EL (cell line): ENCODE measurements at regions not wholly inside any gene's neighbourhood (a gene's known extent, or its start where the extent isn't known, plus 50 kb on each side); places are given as distances from the start of the nearest gene placed in this dataset.
"Not testable (repeated sequence)": the region's sequence is repeated elsewhere in the genome, so short reads cannot be mapped to it uniquely, and the experiment has no call there.

ENCODE experiments used
- DNase-seq: peaks from one replicate; pipeline ENCODE4 v3.0.0-alpha.2; 2016

DNA sequence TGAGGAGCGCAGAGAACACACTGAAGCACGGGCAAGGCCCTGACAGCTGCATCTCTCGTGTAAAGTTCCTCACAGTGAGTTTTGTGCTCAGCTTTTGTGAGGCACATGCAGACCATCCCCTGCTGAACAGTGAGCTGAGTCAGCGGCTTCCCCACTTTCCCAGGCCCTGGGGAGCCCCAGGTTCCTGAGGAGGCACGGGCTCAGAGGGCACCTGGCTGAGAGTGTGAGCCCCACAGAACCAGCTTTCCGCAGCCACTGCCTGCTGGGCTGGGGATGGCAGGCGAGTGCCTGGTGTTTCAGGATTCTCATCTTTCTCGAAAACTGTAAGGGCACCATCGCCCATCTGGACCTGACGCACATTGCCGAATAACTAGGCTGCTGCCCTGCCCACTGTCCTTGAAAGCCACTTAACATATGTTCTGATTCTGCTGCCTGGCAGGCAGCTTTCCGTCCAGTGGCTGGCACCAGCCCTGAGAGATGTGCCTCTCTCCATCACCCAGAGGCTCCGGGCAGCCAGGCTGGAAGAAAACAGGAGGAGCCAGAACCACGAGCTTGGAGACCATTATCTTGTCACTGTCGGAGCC is 266.7 kb upstream of the FOXF1 start:
- no peak for DNase-seq

DNA sequence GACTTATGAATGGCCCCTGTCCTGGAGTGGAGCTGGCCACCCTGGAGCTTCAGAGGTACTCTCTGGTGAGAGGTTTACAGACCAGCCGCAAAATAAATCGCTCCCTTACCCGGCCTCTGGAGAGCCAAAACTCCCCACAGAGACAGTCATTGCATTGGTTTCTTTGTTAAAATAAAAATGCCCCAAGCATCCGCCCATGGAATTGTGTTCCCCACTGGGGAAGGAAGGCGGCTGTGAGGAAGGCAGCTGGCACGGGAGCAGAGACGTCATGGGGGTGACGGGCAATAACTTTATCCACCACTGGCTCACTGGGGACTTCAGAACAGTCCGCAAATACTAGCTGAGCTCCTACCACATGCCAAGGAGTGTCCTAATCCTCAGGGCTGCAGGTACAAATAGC is 266.2 kb upstream of the FOXF1 start:
- no peak for DNase-seq

DNA sequence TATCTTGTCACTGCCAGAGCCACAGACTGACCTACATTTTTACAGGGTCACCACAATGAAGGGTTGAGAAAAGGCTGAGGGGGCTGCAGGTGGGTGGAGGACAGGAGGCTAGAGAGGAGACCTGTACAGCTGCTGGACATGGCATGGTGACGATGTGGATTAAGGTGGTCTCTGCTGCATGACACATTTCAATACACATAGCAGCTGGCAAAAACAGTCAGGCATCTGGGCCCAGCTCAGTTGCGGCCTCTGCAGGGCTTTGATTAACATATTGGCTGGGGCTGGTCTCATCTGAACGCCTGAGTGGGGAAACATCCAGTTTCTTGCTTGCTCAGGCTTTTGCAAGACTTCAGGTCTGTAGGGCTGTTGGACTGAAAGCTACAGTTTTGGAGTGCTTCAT is 265.4 kb upstream of the FOXF1 start:
- DNase-seq, result no peak

DNA sequence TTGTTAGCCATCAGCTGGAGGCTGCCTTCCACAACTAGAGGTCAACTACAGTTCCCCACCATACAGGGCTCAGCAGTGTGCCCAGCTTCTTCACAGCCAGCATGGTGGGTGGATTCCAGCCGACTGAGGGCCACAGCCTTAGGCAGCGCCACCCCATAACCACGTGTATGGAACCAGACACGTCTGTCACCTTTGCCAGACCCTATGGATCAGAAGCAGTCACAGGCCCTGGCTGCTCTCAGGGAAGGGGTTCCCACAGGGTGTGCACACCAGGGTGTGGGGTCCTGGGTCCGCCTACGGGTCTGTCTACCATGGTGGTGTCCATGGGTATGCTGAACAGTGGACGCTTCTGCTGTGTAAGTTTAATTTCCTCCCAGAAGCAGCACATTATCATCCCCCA is 265.0 kb upstream of the FOXF1 start:
- DNase-seq, result no peak

DNA sequence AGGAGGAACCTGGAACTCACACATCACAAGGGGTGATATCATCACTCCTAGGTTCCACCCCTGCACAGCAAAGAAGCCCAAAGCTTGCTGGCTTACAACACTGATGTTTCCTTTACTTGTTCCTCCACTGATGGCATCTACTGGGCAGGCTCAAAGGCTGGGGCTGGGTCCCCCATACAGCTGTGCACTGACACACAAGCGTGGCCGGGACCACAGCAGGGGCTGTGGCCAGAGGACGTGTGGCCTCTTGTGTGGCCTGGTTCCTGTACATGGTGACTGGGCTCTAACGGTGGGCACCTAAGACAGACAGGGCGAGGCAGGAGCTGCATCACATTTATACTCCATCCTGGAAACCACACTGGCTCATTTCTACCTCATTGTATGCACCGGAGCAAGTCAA is 264.4 kb upstream of the FOXF1 start:
- DNase-seq, result no peak

DNA sequence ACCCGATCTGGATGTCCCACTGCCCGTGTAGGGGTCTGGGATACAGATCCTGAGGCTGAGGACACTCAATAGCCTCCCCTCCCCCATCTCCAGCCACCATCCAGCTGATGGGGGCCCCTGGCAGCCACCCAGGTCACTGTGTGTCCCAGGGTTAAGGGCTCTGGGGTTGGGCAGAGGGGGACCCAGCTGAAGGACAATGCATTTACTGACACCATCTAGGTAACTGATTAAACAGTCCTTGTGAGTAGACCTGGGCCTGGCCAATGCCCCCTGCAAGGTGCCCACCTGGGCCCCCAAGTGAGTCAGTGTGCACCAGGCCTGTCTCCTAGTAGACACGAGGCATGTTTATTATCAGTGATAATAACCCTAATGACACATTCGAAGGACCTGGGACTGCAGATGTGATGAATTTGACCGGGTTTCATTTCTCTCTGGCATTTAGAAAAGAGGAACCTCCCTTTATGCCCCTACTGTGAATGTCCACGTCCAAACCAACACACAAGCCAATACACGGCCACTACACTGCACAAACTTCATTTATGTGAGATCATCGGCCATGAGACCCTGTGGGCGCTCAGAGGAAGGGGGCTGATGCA is 261.9 kb upstream of the FOXF1 start:
- no peak for DNase-seq

DNA sequence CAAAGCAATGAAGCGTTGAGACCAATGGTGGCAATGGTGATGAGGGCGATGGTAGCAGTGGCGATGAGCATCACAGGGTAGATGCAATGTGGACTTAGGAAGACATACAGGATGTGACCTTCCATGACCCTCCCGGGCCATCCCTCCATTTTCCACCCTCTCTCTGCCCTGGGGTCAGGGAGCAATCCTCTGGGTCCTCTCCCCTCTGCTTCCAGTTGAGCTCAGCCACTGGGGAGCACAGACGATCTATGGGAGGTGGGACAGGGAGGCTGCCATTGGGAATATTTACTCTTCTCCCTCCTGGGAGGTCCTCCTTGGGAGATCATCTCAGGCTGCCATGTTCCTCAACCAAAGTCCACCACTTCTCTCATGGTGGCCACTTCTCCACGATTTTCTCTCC is 260.7 kb upstream of the FOXF1 start:
- no peak for DNase-seq

DNA sequence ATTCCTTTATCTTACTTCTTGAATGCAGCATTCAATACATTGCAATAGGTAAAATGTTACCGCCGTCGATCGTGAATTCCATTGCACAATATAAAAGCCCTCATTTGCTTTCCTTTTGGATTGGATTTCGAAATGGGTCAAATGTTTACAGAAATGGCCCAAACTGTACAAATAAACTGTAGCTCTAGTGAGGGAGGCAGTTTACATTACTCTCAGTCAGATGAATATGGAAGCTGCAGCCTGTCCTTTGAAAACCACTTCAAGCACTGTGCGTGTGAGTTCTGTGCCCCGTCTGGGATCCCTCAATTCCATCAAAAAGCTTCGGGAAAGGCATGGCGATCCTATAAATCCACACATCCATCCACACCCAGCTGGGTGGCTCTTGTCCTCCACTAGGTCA is 258.6 kb upstream of the FOXF1 start:
- DNase-seq, result no peak

DNA sequence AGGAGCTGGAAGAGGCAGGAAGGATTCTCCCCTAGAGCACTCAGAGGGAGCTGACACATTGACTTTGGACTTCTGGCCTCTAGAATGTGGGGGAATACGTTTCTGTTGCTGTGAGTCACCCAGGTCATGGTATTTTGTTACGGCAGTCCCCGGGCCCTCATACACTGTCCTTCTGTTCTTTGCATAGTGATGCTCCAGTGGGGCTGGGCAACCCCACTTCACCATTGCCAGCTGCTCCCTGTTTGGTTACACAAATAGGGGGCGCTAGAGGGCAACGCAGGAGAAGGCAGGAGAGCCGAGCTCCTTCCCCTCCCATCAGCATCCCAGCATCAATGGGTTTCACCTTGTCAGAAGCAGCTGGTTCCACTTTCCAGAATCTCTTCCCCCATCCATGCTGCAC is 257.7 kb upstream of the FOXF1 start:
- DNase-seq, result peak; percentile 49

DNA sequence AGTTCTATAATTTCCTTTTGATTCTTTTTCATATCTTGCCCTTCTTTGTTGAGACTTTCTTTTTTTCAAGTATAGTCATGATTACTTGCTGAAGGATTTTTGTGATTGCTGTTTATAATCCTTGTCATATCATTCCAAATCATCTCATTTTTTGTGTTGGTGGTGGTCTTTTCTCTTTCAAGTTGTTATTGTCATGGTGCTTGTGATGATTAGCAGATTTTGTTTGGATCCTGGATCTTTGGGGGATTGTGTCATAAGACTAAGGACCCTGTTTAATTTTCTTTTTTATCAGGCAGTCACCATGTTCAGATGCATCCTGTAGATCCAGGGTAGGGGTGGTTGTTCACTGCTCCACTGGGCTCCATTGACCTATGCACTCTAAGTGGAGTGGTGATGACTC is 254.4 kb upstream of the FOXF1 start:
- DNase-seq, result no peak

DNA sequence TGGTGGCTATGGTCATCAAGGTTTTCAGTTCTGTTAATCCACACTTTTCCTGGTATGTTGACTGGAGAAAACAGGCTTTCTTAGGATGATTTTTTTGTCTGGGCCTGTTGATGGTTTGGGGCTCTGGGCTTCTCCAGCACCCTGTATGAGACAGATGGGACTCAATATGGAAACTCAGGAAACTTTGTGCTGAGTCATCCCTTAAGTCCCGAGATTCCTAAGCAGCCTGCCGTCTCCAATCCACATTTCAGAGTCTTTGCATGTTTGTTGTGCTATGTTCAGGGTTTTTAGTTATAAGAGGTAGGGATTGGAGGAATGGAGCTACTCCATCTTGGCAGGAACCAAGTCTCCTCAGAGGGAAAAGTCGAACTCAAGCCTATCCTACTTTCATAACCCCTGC is 253.3 kb upstream of the FOXF1 start:
- no peak for DNase-seq

DNA sequence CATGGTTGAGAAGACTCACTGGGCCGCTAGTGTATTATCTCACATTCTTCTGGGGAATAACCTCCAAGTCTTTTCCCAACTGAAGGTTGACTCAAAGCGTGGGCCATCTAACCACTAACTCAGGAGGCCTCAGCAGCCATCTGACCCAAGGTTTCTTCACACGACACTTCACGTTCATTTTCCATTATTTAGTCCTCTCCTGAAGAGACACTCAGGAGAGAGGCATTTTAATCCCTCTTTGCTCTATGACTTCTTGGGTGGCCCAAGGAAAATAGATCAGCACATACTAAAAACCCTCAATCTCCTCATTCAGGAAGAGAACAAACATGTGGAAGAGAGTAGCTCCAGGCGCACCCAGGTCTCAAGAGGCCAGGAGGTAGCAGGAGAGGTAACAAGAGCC is 252.8 kb upstream of the FOXF1 start:
- DNase-seq, result no peak

DNA sequence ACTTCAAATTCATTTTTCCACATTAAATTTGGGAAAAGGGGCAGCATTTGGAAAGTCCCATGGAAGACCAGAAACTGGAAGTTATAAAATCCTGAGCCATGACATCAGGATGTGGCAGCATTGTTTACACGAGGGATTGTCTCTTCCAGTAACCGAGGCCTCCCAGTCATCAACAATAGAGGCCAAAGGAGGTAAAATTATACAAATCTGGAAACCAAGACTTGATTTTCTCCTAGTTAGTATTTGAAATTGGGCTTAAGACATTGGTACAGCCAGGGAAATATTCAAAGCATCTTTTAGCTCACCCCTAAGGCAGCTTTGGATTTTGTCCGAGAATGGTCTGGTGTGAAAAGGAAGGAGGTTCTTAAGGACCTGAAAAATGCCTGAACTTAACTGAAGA is 251.6 kb upstream of the FOXF1 start:
- no peak for DNase-seq

DNA sequence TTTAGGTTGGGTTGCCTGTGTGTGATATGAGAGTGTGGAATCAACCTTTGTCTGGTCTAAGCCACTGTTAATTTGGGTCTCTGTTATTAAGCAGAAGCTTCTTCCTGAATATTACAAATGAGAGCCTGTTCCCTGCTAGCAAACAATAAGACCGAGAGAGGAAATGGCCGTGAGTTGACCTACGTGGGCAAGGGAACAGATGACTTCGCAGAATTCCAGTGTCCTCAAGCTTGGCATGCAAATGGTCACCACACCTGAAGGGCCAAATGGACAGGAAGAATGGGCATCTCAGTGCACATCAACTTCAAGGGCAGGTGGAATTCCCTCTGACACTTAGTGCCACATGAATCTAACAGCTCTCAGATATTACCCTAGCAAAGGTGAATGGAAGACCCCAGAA is 250.8 kb upstream of the FOXF1 start:
- no peak for DNase-seq

DNA sequence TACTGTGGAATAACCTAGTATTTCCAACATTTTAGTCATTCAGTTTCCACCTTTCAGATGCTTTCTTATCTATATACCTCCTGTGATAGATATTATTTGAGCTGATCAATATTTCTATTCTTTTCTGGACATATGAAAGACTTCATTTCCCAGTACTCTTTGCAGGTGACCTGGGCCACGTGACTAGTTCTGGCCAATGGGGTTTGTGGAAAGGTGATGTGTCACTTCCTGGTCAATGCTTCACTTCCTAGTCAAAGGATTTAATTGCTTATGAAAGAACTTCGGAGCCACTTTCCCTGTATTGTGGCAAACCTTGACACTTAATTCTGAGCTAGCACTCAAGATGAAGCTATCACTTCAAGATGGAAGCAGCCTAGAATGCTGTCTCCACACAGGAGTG is 248.9 kb upstream of the FOXF1 start:
- DNase-seq, result peak; percentile 24

DNA sequence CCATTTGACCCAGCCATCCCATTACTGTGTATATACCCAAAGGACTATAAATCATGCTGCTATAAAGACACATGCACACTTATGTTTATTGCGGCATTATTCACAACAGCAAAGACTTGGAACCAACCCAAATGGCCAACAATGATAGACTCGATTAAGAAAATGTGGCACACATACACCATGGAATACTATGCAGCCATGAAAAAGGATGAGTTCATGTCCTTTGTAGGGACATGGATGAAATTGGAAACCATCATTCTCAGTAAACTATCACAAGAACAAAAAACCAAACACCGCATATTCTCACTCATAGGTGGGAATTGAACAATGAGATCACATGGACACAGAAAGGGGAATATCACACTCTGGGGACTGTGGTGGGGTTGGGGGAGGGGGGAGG is 242.7 kb upstream of the FOXF1 start:
- not testable (repeated sequence) for DNase-seq

DNA sequence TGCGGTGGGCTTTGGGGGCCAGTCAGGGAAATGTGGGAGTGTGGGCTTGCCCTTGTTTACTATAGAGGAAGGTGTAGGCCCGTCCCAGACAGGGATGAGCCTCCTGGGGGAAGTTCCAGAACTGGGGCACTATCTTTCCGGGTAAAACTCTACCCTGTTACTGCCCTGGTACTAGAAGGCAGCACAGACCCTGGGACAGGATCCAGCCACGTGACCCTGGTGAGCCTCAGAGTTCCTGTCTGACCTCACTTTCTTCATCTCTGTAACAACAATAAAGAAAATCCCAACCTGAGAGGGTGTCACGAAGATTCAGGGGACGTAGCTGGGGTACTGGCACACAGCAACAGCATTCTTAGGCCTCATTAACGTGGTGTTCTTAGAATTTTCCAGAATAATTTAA is 239.6 kb upstream of the FOXF1 start:
- no peak for DNase-seq

DNA sequence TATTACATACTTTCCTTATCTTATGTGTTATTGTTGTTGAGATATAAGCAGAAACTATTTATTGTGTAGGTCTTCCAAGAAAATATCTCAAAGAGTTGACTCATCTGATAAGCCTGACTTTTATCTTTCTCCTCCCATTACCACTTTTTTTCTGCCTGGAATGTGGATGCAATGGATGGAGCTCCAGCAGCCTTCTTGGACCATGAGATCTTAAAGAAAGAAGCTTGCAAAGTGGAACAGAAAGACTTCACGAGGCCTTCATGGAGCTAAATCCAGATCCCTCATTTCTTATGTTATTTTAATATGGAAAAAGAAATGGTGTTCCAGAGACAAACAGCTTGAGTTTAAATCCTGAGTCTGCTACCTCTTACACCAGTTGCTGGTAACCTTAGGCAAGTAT is 237.6 kb upstream of the FOXF1 start:
- no peak for DNase-seq

DNA sequence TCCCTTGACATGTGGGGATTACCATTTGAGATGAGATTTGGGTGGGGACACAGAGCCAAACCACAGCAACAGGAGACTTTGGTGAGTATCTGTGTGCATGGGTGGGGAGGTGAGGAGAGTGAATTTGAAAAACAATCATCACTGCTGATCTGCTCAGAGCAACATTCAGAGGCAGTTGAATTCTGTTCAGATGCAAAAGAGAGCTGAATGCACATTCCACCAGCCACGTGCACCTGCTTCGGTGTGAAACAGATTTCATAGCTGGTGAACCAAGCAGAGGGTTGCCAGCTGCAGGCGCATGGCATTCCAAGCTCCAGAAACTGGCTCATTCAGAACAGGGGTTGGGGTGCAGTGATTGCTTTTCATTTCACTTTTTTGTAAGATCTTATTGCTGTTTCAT is 233.1 kb upstream of the FOXF1 start:
- DNase-seq, result no peak

DNA sequence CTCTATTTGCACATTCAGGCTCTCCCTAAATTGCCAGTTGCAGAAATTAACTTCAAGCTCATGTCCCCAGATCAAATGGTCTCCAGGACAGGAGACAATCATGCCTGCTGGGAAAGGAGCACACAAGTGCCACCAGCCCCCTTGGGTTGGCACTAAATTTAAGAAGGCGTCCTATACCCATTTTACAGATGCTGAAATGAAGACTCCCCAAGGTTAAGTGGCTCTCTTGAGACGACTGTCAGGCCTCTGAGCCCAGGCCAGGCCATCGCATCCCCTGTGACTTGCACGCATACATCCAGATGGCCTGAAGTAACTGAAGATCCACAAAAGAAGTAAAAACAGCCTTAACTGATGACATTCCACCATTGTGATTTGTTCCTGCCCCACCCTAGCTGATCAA is 232.5 kb upstream of the FOXF1 start:
- DNase-seq, result not testable (repeated sequence)

DNA sequence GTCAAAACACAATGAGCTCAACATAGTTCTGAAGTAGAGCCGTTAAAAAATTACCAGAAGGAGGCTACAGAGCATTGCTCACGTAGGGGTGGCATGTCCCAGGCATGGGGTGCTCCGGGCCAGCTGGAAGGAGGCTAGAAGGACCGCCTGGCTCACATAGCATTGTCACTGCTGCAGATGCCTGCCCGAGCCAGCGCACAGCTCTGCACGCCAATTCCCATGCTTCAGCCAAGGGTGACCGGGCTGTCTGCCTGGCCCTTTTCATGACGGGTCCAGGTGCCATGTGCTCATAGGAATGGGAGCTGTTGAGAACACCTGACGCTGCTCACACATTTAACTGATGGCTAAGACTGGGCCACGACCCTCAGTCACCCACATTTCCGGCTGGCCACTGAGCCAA is 228.9 kb upstream of the FOXF1 start:
- no peak for DNase-seq

DNA sequence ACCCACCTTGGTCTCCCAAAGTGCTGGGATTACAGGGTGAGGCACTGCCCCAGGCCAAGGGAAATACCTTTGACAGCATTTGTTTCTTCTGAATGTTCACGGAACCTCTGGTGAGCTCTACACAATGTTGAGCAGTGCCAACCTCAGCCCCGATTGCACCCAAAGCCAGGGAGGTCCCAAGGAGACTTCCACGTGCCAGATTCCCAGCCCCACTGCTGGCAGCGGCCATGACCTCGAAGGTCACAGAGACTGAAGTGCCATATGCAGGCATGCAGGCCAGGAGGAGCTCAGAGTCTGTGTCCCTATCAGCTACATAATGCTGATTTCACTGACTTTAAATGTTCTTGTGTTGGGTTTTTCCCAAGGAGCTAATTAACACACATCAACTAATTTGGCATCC is 226.4 kb upstream of the FOXF1 start:
- no peak for DNase-seq

DNA sequence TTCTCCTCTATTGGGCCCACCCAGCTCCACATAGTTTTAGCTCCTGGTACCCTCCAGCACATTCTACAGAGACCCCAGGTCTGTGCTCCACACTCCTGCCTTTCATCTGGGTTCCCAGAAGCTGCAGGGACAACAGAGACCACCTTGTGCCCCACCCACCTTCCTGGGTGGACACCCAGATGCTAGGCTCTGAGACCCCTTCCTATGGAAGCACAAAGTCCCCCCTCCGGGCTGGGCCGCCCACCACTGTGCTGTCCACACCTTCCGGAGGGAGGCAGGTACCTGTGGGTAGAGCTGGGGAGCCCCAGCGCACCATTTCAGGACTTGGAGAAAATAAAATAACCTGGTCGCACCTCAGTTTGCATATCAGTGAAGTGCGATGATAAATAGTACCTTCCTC is 224.9 kb upstream of the FOXF1 start:
- DNase-seq, result no peak

DNA sequence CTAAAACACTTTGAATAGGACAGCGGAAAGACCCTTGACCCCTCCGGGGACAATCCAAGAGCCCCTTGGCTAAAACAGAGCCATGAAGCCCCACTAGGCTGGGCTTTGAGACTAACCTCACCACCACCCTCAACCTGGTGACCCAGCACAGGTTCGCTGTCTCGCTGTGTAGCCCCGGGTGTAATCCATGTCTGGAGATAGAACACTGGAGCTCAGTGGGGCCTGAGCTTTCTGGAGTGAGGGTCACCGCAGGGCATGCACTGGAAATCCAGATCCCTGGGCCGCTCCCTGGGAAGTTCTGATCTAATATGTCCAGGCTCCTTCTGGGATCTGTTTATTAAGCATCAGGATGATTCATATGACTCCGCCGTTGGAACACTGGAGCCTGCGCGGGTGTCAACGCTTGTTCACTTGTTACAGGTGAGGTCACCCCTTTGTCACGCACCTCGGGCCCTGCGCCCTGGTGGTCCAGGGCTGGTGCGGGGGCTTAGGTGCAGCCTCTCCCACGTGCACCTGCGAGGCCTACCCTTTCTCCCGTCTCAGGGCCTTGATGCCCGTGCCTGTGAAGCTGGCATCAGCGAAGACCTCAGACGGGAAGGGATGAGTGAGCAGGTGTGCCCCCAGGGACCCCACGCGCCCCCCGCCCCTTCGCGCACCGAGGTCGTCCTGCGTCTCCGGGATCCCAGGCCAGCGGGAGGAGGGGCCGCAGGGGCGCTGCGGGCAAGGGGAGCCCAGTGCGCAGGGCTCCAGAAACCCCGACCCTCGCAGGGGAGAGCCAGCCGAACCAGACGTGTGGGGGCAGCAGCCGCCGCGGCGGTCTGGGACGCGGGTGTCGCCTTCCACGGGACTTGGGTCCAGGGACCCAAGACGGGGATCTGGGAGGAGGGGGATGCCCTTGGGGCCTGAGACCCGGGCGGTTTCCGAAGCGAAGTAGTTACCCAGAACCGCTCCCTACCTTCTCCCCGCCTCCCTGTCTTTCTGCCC is 224.1 kb upstream of the FOXF1 start:
- peak; percentile 16 for DNase-seq
